ENCODE measurements at regions not wholly inside any gene's neighbourhood (a gene's known extent, or its start where the extent isn't known, plus 50 kb on each side); places are given as distances from the start of the nearest gene placed in this dataset.

- Histone ChIP-seq H3K4me1 (no peaks in the 10 kb centered on the region), H3K27me3 (replicated peaks; ENCODE audit: control insufficient read depth, insufficient read depth, low read length) (no peaks in the 10 kb centered on the region), H3K36me3 (ENCODE audit: control insufficient read depth, insufficient read depth, low read length) (no peaks in the 10 kb centered on the region), H3K4me3 (ENCODE audit: low read depth, low read length) (no peak overlapping the region), H3K9me3 (peaks cover 15% of the 10 kb centered on the region)
- no peaks in the 10 kb centered on the region for H3K36me3 Mint-ChIP-seq (ENCODE audit: insufficient read depth, unreplicated experiment)
- TF ChIP-seq, protein P1, sequence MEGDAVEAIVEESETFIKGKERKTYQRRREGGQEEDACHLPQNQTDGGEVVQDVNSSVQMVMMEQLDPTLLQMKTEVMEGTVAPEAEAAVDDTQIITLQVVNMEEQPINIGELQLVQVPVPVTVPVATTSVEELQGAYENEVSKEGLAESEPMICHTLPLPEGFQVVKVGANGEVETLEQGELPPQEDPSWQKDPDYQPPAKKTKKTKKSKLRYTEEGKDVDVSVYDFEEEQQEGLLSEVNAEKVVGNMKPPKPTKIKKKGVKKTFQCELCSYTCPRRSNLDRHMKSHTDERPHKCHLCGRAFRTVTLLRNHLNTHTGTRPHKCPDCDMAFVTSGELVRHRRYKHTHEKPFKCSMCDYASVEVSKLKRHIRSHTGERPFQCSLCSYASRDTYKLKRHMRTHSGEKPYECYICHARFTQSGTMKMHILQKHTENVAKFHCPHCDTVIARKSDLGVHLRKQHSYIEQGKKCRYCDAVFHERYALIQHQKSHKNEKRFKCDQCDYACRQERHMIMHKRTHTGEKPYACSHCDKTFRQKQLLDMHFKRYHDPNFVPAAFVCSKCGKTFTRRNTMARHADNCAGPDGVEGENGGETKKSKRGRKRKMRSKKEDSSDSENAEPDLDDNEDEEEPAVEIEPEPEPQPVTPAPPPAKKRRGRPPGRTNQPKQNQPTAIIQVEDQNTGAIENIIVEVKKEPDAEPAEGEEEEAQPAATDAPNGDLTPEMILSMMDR (IDR thresholded peaks at IDR 0.05; ENCODE audit: insufficient read depth in 1 of 2, low read depth in 1 of 2, low read length in 1 of 2, severe bottlenecking in 1 of 2, unreplicated experiment in 1 of 2): no peak
- H3K27me3 Mint-ChIP-seq (ENCODE audit: insufficient read depth, unreplicated experiment): peaks cover 14% of the 10 kb centered on the region
- H3K9me3 Mint-ChIP-seq (ENCODE audit: unreplicated experiment): peaks cover 13% of the 10 kb centered on the region
- POLR2A ChIA-PET: no interaction called here
- H3K27ac Mint-ChIP-seq (ENCODE audit: unreplicated experiment): no peak overlapping the region
- CTCF ChIA-PET: no interaction called here
- BruUV-seq (replicated peaks): no TSS peak
- DNase-seq: no peak
- H3K4me3 Mint-ChIP-seq (ENCODE audit: unreplicated experiment): no peak overlapping the region
- intact Hi-C loops (cut with micrococcal nuclease; ENCODE audit: unreplicated experiment): no loop called here
- no peaks in the 10 kb centered on the region for H3K4me1 Mint-ChIP-seq (ENCODE audit: low read depth, unreplicated experiment)
These were observed 467.7 kb upstream of the ID2 start for GRCh38 chr2:8214036-8214615.

DNA sequence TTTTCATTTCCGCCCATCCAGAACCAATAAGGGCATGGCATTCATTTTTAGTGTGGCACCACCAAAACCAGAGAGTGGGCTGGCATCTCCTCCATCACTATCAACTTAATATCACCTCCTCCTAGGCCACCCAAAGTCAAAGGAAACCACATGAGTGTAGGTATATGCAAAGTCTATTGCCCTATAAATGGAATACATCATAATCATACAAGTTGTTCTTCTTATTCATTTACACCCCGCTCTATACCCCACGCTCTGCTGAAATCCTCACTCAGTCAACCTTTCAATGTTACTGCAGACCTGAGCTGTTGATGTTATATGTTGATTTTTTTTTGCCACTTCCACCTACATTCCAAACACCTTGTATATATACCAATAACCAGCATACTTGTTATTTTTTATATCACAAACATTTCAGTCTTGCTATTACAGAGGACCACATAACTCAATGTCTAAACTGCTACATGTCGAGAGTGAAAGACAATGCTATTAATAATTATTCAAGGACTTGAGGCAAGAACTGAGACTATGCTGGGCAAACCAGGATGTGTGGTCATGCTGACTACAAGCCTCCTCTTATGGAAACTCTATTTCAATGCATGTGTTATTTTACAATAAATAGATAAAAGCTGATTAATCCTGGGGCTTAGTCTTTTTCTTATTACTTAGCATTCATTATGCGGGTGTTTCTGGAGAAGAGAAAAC is 466.5 kb upstream of the ID2 start:
- Mint-ChIP-seq H3K27ac (ENCODE audit: unreplicated experiment) (no peak overlapping the region), H3K4me3 (ENCODE audit: unreplicated experiment) (no peak overlapping the region), H3K4me1 (ENCODE audit: low read depth, unreplicated experiment) (no peaks in the 10 kb centered on the region), H3K27me3 (ENCODE audit: insufficient read depth, unreplicated experiment) (peaks cover 14% of the 10 kb centered on the region), H3K9me3 (ENCODE audit: unreplicated experiment) (peaks cover 3% of the 10 kb centered on the region), H3K36me3 (ENCODE audit: insufficient read depth, unreplicated experiment) (no peaks in the 10 kb centered on the region)
- H3K4me3 ChIP-seq (ENCODE audit: low read depth, low read length): no peak overlapping the region
- POLR2A ChIA-PET: no interaction called here
- no peaks in the 10 kb centered on the region for H3K27me3 ChIP-seq (replicated peaks; ENCODE audit: control insufficient read depth, insufficient read depth, low read length)
- peaks cover 3% of the 10 kb centered on the region for H3K9me3 ChIP-seq
- no peaks in the 10 kb centered on the region for H3K36me3 ChIP-seq (ENCODE audit: control insufficient read depth, insufficient read depth, low read length)
- CTCF ChIA-PET: no interaction called here
- BruUV-seq (replicated peaks): no TSS peak
- H3K4me1 ChIP-seq: no peaks in the 10 kb centered on the region
- intact Hi-C loops (cut with micrococcal nuclease; ENCODE audit: unreplicated experiment): no loop called here
- no peak for DNase-seq
- TF ChIP-seq, protein P1 (IDR thresholded peaks at IDR 0.05; ENCODE audit: insufficient read depth in 1 of 2, low read depth in 1 of 2, low read length in 1 of 2, severe bottlenecking in 1 of 2, unreplicated experiment in 1 of 2): no peak

GRCh38 chr2:8215982-8216381 is 465.9 kb upstream of the ID2 start:
- intact Hi-C loops (cut with micrococcal nuclease; ENCODE audit: unreplicated experiment): no loop called here
- H3K36me3 ChIP-seq (ENCODE audit: control insufficient read depth, insufficient read depth, low read length): no peaks in the 10 kb centered on the region
- no peak overlapping the region for H3K27ac Mint-ChIP-seq (ENCODE audit: unreplicated experiment)
- POLR2A ChIA-PET: no interaction called here
- H3K27me3 ChIP-seq (replicated peaks; ENCODE audit: control insufficient read depth, insufficient read depth, low read length): no peaks in the 10 kb centered on the region
- H3K4me1 Mint-ChIP-seq (ENCODE audit: low read depth, unreplicated experiment): no peaks in the 10 kb centered on the region
- BruUV-seq (replicated peaks): no TSS peak
- no peak overlapping the region for H3K4me3 ChIP-seq (ENCODE audit: low read depth, low read length)
- no peaks in the 10 kb centered on the region for H3K4me1 ChIP-seq
- no peak overlapping the region for H3K4me3 Mint-ChIP-seq (ENCODE audit: unreplicated experiment)
- peaks cover 14% of the 10 kb centered on the region for H3K27me3 Mint-ChIP-seq (ENCODE audit: insufficient read depth, unreplicated experiment)
- H3K9me3 ChIP-seq: no peaks in the 10 kb centered on the region
- no peaks in the 10 kb centered on the region for H3K36me3 Mint-ChIP-seq (ENCODE audit: insufficient read depth, unreplicated experiment)
- DNase-seq: no peak
- CTCF ChIA-PET: no interaction called here
- H3K9me3 Mint-ChIP-seq (ENCODE audit: unreplicated experiment): no peaks in the 10 kb centered on the region
- TF ChIP-seq, protein P1 (IDR thresholded peaks at IDR 0.05; ENCODE audit: insufficient read depth in 1 of 2, low read depth in 1 of 2, low read length in 1 of 2, severe bottlenecking in 1 of 2, unreplicated experiment in 1 of 2): no peak

All from Caco-2 (cell line).